Left renal pelvis (tissue), 4 donors: ENCODE measurements at regions not wholly inside any gene's neighbourhood (a gene's known extent, or its start where the extent isn't known, plus 50 kb on each side); places are given as distances from the start of the nearest gene placed in this dataset.
"Not testable (repeated sequence)": the region's sequence is repeated elsewhere in the genome, so short reads cannot be mapped to it uniquely, and the experiment has no call there.

Source experiments
- DNase-seq, 4 donors: peaks; one replicate each; pipeline ENCODE4 v3.0.0-alpha.2; 2013; ENCODE audit warnings: low read depth in 4 of 4, low spot score in 3 of 4

DNA sequence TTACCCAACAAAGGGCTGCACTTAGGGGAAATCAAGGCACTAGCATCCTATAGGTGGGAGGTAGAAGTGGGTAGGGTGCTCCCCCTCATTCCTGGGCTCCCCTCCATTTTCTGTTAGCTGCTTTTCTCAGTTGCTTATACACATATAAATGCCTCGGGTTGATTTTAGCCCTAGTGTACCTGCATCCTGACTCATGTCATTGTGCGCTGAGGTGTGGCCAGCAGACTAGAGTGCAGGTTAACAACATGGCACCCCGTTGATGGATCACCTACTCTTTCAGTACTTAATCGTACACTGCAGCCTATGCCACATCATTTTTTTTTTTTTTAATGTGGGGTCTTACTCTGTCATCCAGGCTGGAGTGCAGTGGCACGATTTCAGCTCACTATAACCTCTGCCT is 144.0 kb upstream of the ITGB1 start:
- no peak for DNase-seq

DNA sequence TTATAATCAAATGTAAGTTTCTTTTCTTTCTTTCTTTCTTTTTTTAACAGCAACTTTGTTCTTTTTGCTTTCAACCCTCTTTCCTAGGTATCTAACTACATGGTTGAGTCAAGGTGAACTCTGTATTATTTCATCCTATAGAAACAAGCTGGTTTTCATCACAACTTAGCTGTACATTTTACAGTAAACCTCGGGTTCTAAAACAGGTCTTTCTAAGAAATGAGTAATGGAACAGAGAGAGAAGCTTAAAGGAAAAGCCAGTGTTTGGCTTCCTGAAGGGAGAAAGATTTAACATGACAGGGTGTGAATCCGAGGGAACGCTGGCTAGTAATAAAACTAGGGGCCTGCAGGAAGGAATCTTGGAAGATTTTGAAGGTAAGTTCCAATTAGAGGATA is 143.4 kb upstream of the ITGB1 start:
- no peak for DNase-seq

DNA sequence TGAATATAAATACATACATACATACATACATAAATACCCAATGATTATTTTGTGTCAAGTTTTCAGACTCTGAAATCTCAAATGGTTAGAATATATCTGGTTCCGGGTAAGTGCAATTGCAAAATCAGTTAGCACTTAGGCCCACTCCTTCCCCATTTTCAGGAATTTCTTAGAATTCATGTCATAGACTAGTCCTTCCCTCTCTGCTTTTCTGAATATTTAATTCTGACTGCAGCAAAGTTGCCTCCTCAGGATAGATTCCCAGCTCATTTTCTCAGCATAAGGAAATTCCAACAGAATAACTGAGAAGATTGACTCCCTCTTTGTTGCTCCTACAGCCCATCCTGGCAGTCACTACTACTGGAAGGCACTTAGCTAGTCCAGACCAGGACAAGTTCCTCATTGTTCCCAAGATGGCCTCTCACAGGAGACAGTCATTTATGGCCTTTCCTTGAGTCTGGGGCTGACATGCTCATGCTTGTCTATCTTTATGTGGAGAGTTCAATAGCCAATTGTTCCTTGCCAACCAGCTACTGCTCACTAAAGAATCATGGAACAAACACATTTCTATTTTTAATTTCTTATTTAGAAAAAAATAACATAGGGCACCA is 142.9 kb upstream of the ITGB1 start:
- DNase-seq = no peak

DNA sequence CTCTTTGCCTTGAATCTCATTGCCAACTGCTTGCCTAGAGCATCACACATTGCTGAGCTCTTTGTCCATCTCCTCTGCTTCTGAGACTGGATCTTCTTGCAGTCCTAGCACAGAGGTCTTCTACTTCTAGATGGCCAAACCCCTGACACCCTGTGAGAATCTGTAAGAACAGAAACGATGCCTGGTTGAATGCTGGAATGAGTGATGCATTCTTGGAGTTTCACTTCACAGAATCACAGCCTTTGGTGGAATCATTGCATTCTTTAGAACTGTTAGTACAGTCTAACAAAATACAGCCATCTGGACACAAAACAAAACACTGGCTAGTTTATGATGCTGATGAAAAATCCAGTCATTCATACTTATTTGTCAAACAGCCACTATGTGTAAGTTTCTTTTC is 141.7 kb upstream of the ITGB1 start:
- no peak for DNase-seq

DNA sequence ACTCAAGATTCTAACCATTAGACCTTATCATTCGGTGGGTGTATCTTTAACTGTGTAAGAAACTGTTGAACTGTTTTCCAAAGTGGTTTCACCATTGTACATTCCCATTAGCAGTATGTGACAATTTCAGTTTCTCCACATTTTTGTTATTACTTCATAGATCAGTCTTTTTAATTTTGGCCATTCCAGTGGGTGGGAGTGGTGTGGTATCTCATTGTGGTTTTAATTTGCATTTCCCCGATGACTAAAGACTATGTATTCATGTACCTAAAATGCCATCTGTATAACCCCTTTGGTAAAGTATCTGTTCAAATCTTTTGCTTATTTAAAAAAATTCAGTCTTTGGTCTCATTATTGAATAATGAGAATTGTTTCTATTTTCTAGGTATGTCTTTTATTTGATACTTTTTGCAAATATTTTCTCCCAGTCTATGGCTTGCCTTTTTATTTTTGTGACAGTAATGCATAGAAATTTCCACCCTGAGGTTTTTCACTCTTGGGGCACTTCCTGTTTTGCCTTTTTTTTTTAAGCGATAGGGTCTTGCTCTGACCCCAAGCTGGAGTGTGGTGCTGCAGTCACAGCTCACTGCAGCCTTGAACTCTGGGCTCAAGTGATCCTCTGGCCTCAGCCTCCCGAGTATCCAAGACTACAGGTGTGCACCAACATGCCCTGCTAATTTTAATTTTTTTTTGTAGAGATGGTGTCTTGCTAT is 141.1 kb upstream of the ITGB1 start:
- DNase-seq = no peak

DNA sequence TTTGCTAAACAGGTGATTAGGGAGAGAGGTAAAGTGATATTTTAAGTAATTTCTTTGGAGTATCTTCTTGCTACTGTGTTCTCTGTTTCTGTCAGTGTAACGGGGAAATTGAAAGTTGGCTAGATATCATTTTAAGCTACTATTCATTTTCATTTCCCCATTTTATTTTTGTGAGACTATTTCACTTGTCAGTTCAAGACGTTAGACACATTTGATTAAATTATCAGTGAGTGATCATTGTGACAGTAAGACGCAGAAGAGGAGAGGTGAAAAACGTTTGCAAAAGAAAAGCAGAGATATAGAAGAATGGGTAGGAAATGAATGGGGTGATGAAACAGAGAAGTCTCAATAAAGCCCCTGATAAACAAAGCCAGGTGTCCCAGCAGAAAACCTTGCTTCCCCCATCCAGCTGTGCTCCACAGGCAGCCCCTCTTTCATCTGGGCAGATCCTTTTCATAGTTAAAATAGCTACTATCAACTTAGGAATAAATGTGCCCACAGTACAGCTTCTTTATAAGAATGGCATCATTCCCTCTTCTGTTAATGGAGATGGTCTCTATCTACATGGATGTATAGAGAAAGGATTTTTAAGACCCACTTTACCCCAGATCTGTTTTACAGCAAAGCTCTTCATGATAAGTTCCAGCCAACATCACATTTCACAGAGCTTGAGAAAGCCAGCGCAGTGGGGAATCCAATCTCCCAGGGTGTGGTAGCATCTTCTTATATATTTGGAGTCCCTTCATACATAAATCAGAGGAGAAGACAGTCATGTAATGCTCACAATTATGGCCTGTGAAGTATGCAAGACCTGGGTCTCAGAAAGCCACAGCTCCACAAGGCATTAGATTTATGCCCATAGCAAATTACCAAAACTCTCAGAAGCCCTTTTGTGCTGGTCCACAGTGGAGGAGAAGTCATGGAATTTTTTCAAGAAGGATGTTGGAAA is 138.1 kb upstream of the ITGB1 start:
- DNase-seq = no peak

DNA sequence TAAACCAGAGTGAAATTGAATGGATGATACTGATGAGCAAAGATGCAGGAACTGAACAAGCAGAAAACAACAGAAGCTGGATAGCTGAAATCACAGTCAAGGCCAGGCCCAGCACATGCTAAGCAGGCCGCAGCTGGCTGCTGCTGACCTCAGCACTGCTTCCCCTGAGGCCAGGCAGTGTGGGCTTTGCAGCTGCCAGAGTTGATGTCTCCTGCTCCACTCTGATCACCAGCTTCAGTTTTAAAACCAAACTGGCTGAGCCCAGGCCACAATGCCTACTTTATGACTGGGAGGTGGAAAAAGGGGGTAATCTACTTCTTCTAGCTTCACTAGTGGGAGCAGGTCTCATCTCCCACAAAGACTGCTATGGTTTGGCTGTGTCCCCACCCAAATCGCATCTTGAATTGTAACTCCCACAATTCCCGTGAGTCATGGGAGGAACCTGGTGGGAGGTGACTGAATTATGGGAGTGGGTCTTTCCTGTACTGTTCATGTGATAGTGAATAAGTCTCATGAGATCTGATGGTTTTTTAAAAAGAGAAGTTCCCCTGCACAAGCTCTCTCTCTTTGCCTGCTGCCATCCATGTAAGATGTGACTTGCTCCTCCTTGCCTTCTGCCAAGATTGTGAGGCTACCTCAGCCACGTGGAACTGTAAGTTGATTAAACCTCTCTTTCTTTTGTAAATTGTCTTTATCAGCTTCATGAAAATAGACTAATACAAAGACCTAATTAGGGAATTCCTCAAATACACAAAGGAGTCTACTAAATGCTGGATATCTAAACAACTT is 136.4 kb upstream of the ITGB1 start:
- DNase-seq = no peak

DNA sequence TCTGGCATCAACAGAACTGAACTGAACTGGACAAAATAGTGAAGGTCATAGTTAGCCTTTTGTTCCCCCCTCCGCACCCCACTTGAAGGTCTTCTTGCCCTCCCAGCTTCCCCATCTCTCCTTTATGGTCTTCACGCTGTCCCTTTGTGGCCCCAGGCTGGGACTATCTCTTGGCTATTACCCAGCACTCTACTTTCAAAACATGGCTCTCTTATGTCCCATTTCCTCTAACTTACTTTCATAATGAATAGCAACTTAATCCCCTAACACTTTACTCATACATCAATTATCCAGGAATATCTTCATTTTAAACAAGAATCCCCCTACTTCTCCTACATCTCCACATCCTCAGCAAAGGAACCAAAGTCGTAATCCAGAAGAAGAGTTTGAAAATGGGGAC is 135.3 kb upstream of the ITGB1 start:
- DNase-seq = no peak

DNA sequence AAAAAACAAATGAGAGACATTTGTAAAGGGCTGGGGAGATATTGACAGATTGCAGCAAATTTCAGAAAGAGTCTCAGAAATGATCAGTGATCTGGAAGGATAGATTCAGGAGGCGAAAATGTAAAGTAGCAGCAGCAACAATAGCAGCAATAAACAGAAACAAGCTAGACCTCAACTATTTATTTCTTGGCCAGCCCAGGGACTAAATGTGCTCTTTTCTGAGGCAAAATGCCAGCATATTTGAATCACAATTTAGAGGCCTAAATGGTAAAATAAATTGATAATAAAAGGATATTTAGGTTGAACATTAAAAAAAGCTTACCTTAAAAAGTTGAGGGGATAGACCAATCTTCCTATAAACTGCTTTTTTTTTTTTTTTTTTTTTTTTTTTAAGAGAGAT is 134.6 kb upstream of the ITGB1 start:
- no peak for DNase-seq

DNA sequence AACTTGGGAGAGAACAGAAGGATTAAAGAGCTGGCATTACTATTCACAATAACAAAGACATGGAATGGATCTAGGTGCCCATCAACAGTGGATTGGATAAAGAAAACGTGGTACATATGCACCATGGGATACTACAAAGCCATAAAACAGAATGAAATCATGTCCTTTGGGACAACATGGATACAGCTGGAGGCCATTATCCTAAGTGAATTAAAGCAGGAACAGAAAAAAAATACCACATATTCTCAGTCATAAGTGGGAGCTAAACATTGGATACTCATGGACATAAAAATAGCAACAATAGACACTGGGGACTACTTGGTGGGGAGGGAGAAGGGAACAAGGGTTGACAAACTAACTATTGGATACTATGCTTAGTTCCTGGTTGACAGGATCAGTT is 133.2 kb upstream of the ITGB1 start:
- DNase-seq = no peak

DNA sequence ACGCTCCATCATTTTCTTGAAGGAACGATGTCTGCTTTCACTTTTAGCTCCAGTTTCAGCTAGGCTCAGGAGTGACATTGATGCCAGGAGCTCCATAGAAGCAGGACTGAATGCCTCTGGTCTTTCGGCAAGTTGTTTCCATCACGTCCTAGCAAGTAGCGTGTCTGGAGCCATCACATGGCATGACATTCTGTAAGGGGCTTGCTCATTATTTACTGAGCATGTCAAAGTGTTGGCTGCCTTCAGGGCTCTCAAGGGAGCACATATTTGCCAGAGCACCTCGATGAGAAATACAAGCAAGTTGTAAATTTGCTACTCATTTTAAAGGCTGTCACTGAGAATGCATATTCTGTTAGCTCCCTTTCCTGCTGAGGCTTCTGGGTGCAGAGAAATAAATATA is 131.0 kb upstream of the ITGB1 start:
- DNase-seq = no peak

DNA sequence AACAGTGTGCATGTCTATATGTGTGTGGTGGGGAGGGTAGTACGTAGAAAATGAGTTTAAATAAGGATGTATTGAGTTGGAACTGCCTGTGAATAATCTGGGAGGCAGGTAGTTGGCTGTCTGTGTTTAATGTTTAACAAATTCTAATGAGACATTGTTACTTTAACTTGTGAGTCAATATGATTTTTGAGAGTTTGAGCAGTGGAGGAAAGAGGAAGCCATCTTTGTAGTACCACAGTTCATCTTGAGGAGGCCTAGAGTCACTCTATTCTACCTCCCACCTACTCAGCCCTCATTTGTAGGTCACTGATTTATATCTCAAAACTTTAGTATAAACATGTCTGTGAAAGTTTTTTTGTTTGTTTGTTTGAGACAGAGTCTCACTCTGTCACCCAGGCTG is 129.9 kb upstream of the ITGB1 start:
- no peak for DNase-seq

DNA sequence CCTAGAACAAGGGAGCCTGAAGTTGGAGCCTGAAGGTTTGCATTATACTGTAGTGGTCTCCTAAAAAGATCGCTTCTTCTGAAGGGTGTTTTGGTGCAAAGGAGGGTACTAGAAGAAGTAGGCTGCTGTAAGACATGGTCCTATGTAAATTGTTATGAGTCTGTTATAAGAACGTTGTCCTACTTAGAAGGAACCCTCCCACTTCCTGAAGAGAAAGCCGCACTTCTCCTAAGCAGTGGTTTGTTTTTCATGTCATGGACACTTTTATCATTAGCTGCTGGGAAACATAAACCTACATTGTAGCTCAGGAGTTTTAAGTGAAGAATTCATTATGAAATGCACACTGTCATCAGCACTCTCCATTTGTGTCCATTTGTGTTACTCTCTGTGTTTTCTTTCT is 129.1 kb upstream of the ITGB1 start:
- no peak for DNase-seq

DNA sequence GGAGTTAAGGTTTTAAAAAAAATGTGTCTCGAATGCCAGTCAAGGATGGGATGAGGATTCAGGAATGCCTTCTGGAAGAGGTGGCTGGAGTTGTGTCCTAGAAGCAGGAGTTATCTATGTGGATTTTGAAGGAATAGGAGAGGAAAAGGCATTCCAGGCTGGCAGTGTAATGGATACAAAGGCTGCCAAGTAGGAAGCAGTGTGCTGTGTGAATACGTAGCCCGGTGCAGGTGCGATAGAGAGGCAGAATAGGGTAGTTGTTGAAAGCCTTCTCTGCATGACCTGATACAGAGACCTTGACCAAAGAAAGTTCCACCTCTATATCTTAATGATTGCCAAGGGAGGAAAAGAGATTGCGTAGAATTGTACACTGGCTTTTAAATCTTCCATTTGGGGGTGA is 128.1 kb upstream of the ITGB1 start:
- no peak for DNase-seq

DNA sequence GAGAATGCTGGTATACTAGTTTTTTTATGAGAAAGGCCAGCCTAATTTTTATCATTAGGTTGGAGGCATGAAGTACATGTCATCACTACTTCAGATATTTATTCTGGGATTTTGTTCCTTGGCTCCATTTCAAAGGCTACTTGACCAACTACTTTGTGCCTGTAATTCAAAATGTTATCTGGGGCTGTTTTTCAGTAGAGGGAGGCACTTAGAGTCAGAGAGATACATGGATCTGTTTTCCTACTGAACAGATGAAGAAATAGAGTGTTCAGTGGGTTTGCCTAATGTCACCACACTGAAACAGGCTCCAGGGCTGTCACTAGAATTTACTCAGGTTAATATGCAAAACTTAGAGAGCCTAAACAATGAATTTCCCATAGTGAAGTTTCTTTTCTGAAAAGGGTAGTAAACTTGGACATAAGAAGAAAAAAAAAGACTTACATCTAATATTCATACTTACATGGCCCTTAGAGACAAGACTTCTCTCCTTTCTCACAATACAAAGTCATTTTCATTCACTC is 127.3 kb upstream of the ITGB1 start:
- DNase-seq = no peak

DNA sequence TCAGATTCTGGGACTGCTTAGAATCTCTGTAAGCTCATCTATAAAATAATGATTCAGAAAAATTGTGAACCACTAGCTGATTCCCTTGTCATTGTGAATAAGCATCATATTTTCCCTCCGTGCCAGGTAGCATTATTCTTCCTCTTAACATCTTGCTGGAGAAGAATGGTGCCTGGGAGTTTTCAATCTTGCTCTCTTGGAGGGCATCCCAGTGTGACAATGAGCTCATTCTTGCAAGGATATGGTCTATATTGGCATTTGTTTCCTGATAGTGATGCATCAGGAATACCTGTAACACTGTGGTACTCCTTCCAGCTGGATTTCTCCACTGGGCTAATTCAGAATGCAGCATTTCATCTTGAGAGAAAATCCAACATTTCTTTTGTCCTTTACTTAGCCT is 126.4 kb upstream of the ITGB1 start:
- DNase-seq = no peak

DNA sequence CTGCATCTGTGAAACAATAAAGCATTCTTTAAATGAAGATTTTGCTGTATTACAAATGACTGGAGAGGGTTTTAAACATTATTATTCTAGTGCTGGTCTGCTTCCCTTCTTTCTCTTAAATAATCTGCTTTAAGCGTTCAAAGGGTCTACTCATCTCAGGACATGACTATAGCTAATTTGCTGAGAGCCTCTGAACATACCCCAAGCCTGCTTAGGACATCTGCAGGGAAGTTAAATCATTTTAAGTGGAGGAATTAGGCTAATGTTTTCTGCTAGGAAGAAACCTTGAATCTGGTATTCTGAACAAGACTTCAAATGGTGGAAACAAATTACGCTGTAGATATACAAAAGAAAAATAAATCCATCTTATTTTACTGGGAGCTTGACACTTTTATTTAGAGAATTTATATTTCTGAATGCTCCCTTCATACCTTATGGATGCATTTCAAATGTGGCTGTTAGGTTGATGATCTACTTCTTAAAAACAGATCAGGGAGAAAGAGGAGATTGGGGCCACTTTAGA is 124.4 kb upstream of the ITGB1 start:
- DNase-seq = peak; percentile 25 to 50 (median 38)

DNA sequence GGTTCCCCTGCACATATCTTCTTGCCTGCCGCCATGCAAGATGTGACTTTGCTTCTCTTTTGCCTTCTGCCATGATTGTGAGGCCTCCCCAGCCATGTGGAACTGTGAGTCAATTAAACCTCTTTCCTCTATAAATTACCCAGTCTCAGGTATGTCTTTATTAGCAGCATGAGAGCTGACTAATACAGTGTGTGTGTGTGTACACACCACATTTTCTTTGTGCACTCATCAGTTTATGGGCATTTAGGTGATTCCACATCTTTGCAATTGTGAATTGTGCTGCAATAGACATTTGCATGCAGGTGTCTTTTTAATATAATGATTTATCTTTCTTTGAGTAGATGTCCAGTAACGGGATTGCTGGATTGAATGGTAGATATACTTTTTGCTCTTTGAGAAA is 122.4 kb upstream of the ITGB1 start:
- not testable (repeated sequence) for DNase-seq

DNA sequence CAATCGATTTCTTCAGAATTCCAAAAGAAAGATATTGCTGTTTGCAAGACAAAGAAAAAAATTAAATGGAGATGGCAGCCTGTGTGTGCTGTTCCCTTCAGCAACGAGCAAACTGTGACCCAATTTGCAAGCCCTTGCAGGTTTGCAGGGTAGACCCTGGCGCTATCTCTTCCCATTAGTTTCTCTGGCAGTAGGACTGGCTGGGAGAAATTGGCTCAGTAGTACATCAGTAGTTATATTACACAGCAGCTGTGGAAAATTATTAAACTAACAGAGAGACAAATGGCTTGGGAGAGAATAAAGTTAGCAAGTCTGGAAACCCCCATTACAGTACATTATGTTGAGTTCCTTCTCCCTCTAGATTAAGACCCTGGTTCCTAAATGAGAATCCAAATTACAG is 116.4 kb upstream of the ITGB1 start:
- DNase-seq = no peak

DNA sequence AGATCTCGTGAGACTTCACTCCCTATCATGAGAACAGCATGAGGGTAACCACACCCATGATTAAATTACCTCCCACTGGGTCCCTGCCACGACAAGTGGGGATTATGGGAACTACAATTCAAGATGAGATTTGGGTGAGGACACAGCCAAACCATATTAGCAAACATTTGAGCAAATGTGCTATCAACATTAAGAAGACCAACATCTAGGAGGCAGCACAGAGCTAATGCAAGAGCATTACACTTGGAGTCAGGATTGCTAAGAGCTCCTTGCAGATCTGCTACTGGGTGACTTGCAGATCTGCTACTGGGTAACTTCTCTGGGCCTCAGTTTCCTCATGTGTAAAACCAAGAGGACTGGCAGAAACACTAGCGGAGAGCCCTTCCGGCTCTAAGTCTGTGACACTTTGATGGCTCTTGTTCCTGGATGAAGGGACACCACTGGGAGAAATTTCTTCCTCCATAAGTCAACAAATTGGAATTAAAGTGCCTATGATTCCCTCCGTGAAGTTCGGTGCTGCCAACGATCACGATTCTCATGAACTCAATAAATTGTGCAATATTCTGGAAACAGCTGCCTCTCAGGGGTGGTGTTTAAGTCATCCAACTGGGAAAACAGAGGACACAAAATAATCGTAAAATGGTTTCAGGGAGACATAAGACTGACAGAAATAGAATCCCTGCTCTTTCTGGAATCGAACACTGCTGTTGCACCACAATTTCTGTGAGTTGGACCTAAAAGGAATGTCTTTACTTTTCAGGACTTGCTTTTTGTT is 115.8 kb upstream of the ITGB1 start:
- no peak for DNase-seq
